ENCODE measurements at regions not wholly inside any gene's neighbourhood (a gene's known extent, or its start where the extent isn't known, plus 50 kb on each side); places are given as distances from the start of the nearest gene placed in this dataset.

DNA sequence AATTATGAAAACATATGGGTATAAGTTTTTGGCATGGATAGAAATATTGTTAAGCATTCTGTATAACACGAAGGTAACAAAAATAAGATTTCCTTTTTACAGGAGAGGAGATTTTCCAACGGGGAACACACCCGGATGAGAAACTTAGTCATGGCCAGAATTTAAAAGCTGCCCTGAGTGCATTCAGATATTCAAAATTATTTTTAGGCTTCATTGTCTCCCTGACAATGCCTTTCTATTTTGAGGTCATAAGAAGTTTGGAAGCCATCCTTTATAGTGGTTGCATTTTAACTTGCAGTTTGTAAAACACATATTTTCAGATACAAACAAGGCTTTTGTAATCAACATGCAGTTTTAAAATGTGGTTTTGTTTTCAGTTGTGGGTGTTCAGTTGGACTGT lies 357.5 kb upstream of the FAM47C start:
- TF ChIP-seq, protein P1, sequence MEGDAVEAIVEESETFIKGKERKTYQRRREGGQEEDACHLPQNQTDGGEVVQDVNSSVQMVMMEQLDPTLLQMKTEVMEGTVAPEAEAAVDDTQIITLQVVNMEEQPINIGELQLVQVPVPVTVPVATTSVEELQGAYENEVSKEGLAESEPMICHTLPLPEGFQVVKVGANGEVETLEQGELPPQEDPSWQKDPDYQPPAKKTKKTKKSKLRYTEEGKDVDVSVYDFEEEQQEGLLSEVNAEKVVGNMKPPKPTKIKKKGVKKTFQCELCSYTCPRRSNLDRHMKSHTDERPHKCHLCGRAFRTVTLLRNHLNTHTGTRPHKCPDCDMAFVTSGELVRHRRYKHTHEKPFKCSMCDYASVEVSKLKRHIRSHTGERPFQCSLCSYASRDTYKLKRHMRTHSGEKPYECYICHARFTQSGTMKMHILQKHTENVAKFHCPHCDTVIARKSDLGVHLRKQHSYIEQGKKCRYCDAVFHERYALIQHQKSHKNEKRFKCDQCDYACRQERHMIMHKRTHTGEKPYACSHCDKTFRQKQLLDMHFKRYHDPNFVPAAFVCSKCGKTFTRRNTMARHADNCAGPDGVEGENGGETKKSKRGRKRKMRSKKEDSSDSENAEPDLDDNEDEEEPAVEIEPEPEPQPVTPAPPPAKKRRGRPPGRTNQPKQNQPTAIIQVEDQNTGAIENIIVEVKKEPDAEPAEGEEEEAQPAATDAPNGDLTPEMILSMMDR (IDR thresholded peaks at IDR 0.05), result no peak
- H3K4me1 ChIP-seq (ENCODE audit: low read depth), result no peaks in the 10 kb centered on the region
- DNase-seq (no peak), ATAC-seq (no peak)
- H3K4me3 ChIP-seq, result no peak overlapping the region
- no peaks in the 10 kb centered on the region for H3K9me3 ChIP-seq
- no peaks in the 10 kb centered on the region for H3K36me3 ChIP-seq (ENCODE audit: low read depth)
- intact Hi-C loops (cut with DNase I, micrococcal nuclease), result no loop called here

DNA sequence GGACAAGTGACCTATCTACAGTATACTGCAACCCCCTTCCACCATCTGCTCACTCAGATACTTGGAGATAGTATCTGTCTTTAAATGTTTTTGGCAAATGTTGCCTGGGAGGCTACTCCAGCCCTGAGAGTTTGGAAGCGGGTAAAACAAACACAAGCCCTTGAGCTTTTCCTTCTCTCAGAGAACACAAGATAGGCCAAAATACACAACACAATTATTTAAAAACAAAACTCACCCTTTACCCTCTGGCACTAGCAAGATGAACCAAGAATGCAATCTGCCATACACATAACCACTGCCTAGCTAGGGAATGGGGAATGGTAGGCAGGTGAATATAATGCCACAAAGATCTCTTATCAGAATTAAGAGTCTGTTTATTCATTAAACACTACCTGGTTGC lies 324.7 kb upstream of the FAM47C start:
- no peaks in the 10 kb centered on the region for H3K4me1 ChIP-seq (ENCODE audit: low read depth)
- H3K36me3 ChIP-seq (ENCODE audit: low read depth), result no peaks in the 10 kb centered on the region
- no peak overlapping the region for H3K4me3 ChIP-seq
- ATAC-seq, result no peak
- DNase-seq, result no peak
- TF ChIP-seq, protein P1 (IDR thresholded peaks at IDR 0.05), result no peak
- intact Hi-C loops (cut with DNase I, micrococcal nuclease), result no loop called here
- no peaks in the 10 kb centered on the region for H3K9me3 ChIP-seq

DNA sequence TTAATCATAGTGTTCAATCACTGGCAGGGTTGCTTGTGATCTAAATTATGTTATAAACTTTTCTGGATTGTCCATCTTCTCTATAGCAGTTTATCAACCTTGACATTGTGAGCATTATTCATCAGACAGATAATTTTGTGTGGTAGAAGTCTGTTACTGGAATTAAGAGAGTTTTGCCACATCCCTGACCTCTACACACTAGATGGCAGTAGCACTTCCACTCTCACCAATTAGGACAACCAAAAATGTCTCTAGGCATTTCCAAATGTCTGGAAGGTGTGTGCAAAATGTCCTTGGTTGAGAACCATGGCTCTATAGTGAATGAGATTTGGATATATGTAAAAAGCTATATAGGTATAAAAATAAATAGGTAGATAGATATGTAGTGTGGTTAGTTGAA lies 324.1 kb upstream of the FAM47C start:
- no peak for ATAC-seq
- intact Hi-C loops (cut with DNase I, micrococcal nuclease), result no loop called here

DNA sequence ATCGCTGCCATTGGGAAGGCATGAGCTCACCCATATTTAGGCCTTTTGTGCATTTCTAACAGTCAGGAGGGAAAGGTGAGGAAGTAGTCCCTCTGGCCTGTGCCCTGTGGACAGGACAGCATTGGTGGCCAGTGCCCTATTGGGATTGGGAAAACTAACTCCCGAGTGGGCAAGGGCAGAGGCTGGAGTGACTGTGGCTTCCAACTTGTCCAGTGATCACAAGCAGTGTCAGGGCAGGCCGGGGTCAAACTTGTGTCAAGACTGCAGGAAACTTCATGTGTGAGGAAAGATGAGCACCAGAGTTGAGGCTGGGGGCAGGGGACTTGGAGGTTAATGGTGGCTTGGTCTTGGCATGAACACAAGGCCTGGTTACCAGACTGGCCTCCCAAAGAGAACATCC lies 286.2 kb upstream of the FAM47C start:
- H3K36me3 ChIP-seq (ENCODE audit: low read depth), result no peaks in the 10 kb centered on the region
- DNase-seq, result no peak
- H3K9me3 ChIP-seq, result no peaks in the 10 kb centered on the region
- intact Hi-C loops (cut with DNase I, micrococcal nuclease), result no loop called here
- TF ChIP-seq, protein P1 (IDR thresholded peaks at IDR 0.05), result no peak
- no peaks in the 10 kb centered on the region for H3K4me1 ChIP-seq (ENCODE audit: low read depth)
- no peak overlapping the region for H3K4me3 ChIP-seq
- no peak for ATAC-seq

More for the DNA sequence above, 324.1 kb upstream of the FAM47C start:
- Histone ChIP-seq H3K9me3 (no peaks in the 10 kb centered on the region), H3K4me1 (ENCODE audit: low read depth) (no peaks in the 10 kb centered on the region), H3K4me3 (no peak overlapping the region), H3K36me3 (ENCODE audit: low read depth) (no peaks in the 10 kb centered on the region)
- TF ChIP-seq, protein P1 (IDR thresholded peaks at IDR 0.05), result no peak
- DNase-seq, result no peak

DNA sequence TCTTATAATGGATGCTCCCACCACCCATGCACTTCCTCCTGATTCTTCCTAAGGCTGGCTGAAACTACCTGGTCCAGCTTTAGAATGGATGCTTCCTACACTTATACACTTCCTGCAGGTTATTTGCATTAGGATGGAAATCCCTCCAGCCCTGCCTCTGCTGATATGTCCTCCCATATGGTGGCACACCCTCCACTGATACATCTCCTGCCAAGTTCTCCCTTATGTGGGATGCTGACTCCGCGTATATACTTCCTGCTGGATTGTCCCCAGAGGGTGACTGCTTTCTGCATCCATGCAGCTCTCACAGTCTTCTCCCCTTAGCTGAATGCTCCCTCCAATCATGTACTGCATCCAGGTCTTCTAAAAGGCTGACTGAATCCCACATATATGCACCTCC lies 254.6 kb upstream of the FAM47C start:
- no peak for ATAC-seq
- Histone ChIP-seq H3K4me1 (ENCODE audit: low read depth) (no peaks in the 10 kb centered on the region), H3K4me3 (no peak overlapping the region), H3K36me3 (ENCODE audit: low read depth) (no peaks in the 10 kb centered on the region), H3K9me3 (no peaks in the 10 kb centered on the region)
- no peak for DNase-seq
- TF ChIP-seq, protein P1 (IDR thresholded peaks at IDR 0.05), result no peak
- intact Hi-C loops (cut with DNase I, micrococcal nuclease), result no loop called here

DNA sequence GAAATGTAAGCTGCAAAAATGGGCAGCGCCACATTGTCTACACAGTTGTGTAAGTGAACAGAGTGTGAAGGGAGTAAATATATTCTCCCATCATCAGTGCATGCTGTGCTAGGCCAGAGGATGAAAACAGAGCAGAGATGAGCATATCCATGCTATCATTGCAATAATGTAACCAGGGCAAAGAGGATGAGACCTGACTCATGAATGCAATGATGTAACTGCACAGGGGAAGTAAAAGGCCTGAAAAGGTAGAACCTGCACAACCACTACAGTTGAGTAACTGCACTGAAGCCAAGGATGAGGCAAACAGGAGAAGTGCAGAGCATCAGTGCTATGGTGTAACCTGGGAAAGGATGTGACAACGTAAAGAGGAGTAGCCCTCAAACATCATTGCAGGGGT lies 220.4 kb upstream of the FAM47C start:
- Histone ChIP-seq H3K4me3 (no peak overlapping the region), H3K4me1 (ENCODE audit: low read depth) (no peaks in the 10 kb centered on the region), H3K36me3 (ENCODE audit: low read depth) (no peaks in the 10 kb centered on the region), H3K9me3 (no peaks in the 10 kb centered on the region)
- no peak for ATAC-seq
- intact Hi-C loops (cut with DNase I, micrococcal nuclease), result no loop called here
- TF ChIP-seq, protein P1 (IDR thresholded peaks at IDR 0.05), result no peak
- DNase-seq, result no peak
